Liver (tissue), 8 donors: ENCODE measurements at regions not wholly inside any gene's neighbourhood (a gene's known extent, or its start where the extent isn't known, plus 50 kb on each side); places are given as distances from the start of the nearest gene placed in this dataset.

Experiments
- DNase-seq: peaks from one replicate; pipeline ENCODE4 v3.0.0-alpha.2; 2017; ENCODE audit warnings: low spot score
- H3K27ac ChIP-seq, 2 donors: one replicate each; pipeline ENCODE4 v1.7.0; 2013; ENCODE audit warnings: inconsistent platforms in 2 of 2, low read length in 2 of 2, control low read depth in 1 of 2, low read depth in 1 of 2, mild to moderate bottlenecking in 1 of 2
- H3K27me3 ChIP-seq, 4 donors: one replicate each; pipeline versions ENCODE4 v1.6.1 to v1.7.0; 2013; ENCODE audit warnings: low read length in 3 of 4, inconsistent platforms in 1 of 4, mild to moderate bottlenecking in 1 of 4, moderate library complexity in 1 of 4; ENCODE audit not compliant: control insufficient read depth in 4 of 4, insufficient read depth in 4 of 4
- H3K36me3 ChIP-seq, 4 donors: one replicate each; pipeline versions ENCODE4 v1.6.1 to v1.7.0; 2013; ENCODE audit warnings: low read length in 3 of 4, mild to moderate bottlenecking in 3 of 4, low read depth in 1 of 4, moderate library complexity in 1 of 4; ENCODE audit not compliant: control insufficient read depth in 4 of 4, insufficient read depth in 3 of 4
- H3K4me1 ChIP-seq, 4 donors: one replicate each; pipeline versions ENCODE4 v1.6.1 to v1.7.0; 2013; ENCODE audit warnings: low read length in 3 of 4, mild to moderate bottlenecking in 3 of 4, moderate library complexity in 1 of 4; ENCODE audit not compliant: control insufficient read depth in 4 of 4, insufficient read depth in 4 of 4
- H3K4me3 ChIP-seq, 3 donors: one replicate each; pipeline versions ENCODE4 v1.6.1 to v1.7.0; 2013; ENCODE audit warnings: low read length in 3 of 3, control low read depth in 1 of 3, low read depth in 1 of 3, mild to moderate bottlenecking in 1 of 3
- H3K9ac ChIP-seq, 2 donors: one replicate each; pipeline ENCODE4 v1.7.0; 2013; ENCODE audit warnings: low read length in 2 of 2, mild to moderate bottlenecking in 2 of 2, moderate library complexity in 2 of 2, control low read depth in 1 of 2, low read depth in 1 of 2
- H3K9me3 ChIP-seq, 4 donors: one replicate each; pipeline versions ENCODE4 v1.6.1 to v1.7.0; 2013; ENCODE audit warnings: low read length in 3 of 4; ENCODE audit not compliant: control insufficient read depth in 4 of 4
- ATF3 ChIP-seq: IDR thresholded peaks from 2 replicates; pipeline ENCODE4 v1.6.1; 2016; ENCODE audit warnings: antibody characterized with exemption
- EGR1 ChIP-seq, 2 donors: IDR thresholded peaks; 2 replicates each; pipeline ENCODE4 v1.6.1; 2016 to 2018; ENCODE audit warnings: antibody characterized with exemption in 2 of 2, low read depth in 2 of 2
- FOXA1 ChIP-seq: IDR thresholded peaks from 2 replicates; pipeline ENCODE4 v1.6.1; 2016; ENCODE audit warnings: antibody characterized with exemption
- FOXA2 ChIP-seq: IDR thresholded peaks from 2 replicates; pipeline ENCODE4 v1.6.1; 2016; ENCODE audit warnings: antibody characterized with exemption
- GABPA ChIP-seq, 2 donors: IDR thresholded peaks in 1 of 2; conservative IDR thresholded peaks in 1 of 2; 2 replicates each; pipeline ENCODE4 v1.6.1; 2016; ENCODE audit warnings: antibody characterized with exemption in 2 of 2, mild to moderate bottlenecking in 1 of 2, moderate library complexity in 1 of 2
- HNF4A ChIP-seq, 2 donors: conservative IDR thresholded peaks; 2 replicates each; pipeline ENCODE4 v1.6.1; 2016; ENCODE audit warnings: antibody characterized with exemption in 2 of 2, mild to moderate bottlenecking in 2 of 2
- HNF4G ChIP-seq: IDR thresholded peaks from 2 replicates; pipeline ENCODE4 v1.6.1; 2016; ENCODE audit warnings: antibody characterized with exemption
- NR2F2 ChIP-seq: IDR thresholded peaks from 2 replicates; pipeline ENCODE4 v1.6.1; 2016; ENCODE audit warnings: antibody characterized with exemption
- RAD21 ChIP-seq, 2 donors: IDR thresholded peaks; 2 replicates each; pipeline ENCODE4 v1.6.1; 2016; ENCODE audit warnings: antibody characterized with exemption in 2 of 2, mild to moderate bottlenecking in 2 of 2
- RXRA ChIP-seq, 2 donors: IDR thresholded peaks; 2 replicates each; pipeline ENCODE4 v1.6.1; 2017 to 2018; ENCODE audit warnings: antibody characterized with exemption in 2 of 2, mild to moderate bottlenecking in 1 of 2
- SP1 ChIP-seq: IDR thresholded peaks from 2 replicates; pipeline ENCODE4 v1.6.1; 2018; ENCODE audit warnings: antibody characterized with exemption, mild to moderate bottlenecking
- TAF1 ChIP-seq: conservative IDR thresholded peaks from 2 replicates; pipeline ENCODE4 v1.6.1; 2016; ENCODE audit warnings: antibody characterized with exemption, mild to moderate bottlenecking
- YY1 ChIP-seq: IDR thresholded peaks from 2 replicates; pipeline ENCODE4 v1.6.1; 2016; ENCODE audit warnings: antibody characterized with exemption, mild to moderate bottlenecking
- ZBTB33 ChIP-seq: IDR thresholded peaks from 2 replicates; pipeline ENCODE4 v1.6.1; 2016; ENCODE audit warnings: antibody characterized with exemption
- WGBS: extraction: QIAGEN DNeasy Blood & Tissue Kit; methylation state at CpG from one replicate; pipeline ENCODE4 v1.1.7; 2013; 5-methylcytosine and 5-hydroxymethylcytosine counted together
- TF ChIP-seq, protein P1 (sequence below): IDR thresholded peaks from 2 replicates; pipeline ENCODE4 v1.6.1; 2016; ENCODE audit warnings: antibody characterized with exemption, mild to moderate bottlenecking
- TF ChIP-seq, protein P2 (sequence below): IDR thresholded peaks from 2 replicates; pipeline ENCODE4 v1.6.1; 2016; ENCODE audit warnings: antibody characterized with exemption
- TF ChIP-seq, protein P3 (sequence below): fragments of 150-350 bp; IDR thresholded peaks from 2 replicates; pipeline ENCODE4 v1.5.1; 2017; ENCODE audit warnings: improper control_type of control experiment, low read depth, low read length; ENCODE audit not compliant: missing input control
- donor health status: healthy.
- donor health status: healthy.
- donor health status: healthy.
- donor health status: healthy.
- donor health status: healthy.

GRCh38 chr2:40034801-40035200, 255.7 kb upstream of the THUMPD2 start:
- no peaks in the 10 kb centered on the region for H3K27me3 ChIP-seq
- no peaks in the 10 kb centered on the region for H3K36me3 ChIP-seq
- H3K9me3 ChIP-seq: peaks cover 0 to 8% (median 3%) of the 10 kb centered on the region in 4 donors
- no peak overlapping the region for H3K4me3 ChIP-seq
- no peak overlapping the region for H3K27ac ChIP-seq
- H3K4me1 ChIP-seq: no peaks in the 10 kb centered on the region
- no peak overlapping the region for H3K9ac ChIP-seq
- TF ChIP-seq YY1 (no peak), FOXA1 (no peak), GABPA (IDR thresholded peaks at IDR 0.05 in 1 of 2, conservative IDR thresholded peaks at IDR 0.05 in 1 of 2) (no peak), FOXA2 (no peak), EGR1 (IDR thresholded peaks at IDR 0.05; ENCODE audit: low read depth in 2 of 2) (no peak), TAF1 (no peak), ZBTB33 (no peak), RXRA (IDR thresholded peaks at IDR 0.05) (no peak), HNF4A (conservative IDR thresholded peaks at IDR 0.05) (no peak), SP1 (no peak), ATF3 (no peak), HNF4G (no peak), NR2F2 (no peak)
- TF ChIP-seq, protein P1, sequence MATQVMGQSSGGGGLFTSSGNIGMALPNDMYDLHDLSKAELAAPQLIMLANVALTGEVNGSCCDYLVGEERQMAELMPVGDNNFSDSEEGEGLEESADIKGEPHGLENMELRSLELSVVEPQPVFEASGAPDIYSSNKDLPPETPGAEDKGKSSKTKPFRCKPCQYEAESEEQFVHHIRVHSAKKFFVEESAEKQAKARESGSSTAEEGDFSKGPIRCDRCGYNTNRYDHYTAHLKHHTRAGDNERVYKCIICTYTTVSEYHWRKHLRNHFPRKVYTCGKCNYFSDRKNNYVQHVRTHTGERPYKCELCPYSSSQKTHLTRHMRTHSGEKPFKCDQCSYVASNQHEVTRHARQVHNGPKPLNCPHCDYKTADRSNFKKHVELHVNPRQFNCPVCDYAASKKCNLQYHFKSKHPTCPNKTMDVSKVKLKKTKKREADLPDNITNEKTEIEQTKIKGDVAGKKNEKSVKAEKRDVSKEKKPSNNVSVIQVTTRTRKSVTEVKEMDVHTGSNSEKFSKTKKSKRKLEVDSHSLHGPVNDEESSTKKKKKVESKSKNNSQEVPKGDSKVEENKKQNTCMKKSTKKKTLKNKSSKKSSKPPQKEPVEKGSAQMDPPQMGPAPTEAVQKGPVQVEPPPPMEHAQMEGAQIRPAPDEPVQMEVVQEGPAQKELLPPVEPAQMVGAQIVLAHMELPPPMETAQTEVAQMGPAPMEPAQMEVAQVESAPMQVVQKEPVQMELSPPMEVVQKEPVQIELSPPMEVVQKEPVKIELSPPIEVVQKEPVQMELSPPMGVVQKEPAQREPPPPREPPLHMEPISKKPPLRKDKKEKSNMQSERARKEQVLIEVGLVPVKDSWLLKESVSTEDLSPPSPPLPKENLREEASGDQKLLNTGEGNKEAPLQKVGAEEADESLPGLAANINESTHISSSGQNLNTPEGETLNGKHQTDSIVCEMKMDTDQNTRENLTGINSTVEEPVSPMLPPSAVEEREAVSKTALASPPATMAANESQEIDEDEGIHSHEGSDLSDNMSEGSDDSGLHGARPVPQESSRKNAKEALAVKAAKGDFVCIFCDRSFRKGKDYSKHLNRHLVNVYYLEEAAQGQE: no peak
- TF ChIP-seq, protein P2, sequence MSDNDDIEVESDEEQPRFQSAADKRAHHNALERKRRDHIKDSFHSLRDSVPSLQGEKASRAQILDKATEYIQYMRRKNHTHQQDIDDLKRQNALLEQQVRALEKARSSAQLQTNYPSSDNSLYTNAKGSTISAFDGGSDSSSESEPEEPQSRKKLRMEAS: no peak
- DNase-seq: no peak

- H3K27me3 ChIP-seq: no peaks in the 10 kb centered on the region
- H3K4me1 ChIP-seq: peaks cover 0 to 2% (median 0%) of the 10 kb centered on the region in 4 donors
- no peak overlapping the region for H3K9ac ChIP-seq
- H3K9me3 ChIP-seq: peaks cover 0 to 8% (median 3%) of the 10 kb centered on the region in 4 donors
- H3K4me3 ChIP-seq: no peak overlapping the region
- no peak for DNase-seq
- no peak overlapping the region for H3K27ac ChIP-seq
- 49% methylated on average over 3 of the region's 3 CpGs for WGBS
- TF ChIP-seq HNF4A (conservative IDR thresholded peaks at IDR 0.05) (no peak), ZBTB33 (no peak), RAD21 (IDR thresholded peaks at IDR 0.05) (no peak), GABPA (IDR thresholded peaks at IDR 0.05 in 1 of 2, conservative IDR thresholded peaks at IDR 0.05 in 1 of 2) (no peak), FOXA1 (no peak), SP1 (no peak), FOXA2 (no peak)
- TF ChIP-seq, protein P2: no peak
- TF ChIP-seq, protein P1: no peak
- TF ChIP-seq, protein P3, sequence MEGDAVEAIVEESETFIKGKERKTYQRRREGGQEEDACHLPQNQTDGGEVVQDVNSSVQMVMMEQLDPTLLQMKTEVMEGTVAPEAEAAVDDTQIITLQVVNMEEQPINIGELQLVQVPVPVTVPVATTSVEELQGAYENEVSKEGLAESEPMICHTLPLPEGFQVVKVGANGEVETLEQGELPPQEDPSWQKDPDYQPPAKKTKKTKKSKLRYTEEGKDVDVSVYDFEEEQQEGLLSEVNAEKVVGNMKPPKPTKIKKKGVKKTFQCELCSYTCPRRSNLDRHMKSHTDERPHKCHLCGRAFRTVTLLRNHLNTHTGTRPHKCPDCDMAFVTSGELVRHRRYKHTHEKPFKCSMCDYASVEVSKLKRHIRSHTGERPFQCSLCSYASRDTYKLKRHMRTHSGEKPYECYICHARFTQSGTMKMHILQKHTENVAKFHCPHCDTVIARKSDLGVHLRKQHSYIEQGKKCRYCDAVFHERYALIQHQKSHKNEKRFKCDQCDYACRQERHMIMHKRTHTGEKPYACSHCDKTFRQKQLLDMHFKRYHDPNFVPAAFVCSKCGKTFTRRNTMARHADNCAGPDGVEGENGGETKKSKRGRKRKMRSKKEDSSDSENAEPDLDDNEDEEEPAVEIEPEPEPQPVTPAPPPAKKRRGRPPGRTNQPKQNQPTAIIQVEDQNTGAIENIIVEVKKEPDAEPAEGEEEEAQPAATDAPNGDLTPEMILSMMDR: no peak
- no peaks in the 10 kb centered on the region for H3K36me3 ChIP-seq
Observed at GRCh38 chr2:40034198-40034597, 255.1 kb upstream of the THUMPD2 start.
